ENCODE measurements at regions not wholly inside any gene's neighbourhood (a gene's known extent, or its start where the extent isn't known, plus 50 kb on each side); places are given as distances from the start of the nearest gene placed in this dataset.

- no peak for TF ChIP-seq CTCF (IDR thresholded peaks at IDR 0.05)
- DNase-seq (ENCODE audit: low spot score) (no peak), ATAC-seq (ENCODE audit: low FRiP score) (peak; percentile 64)
These were observed 342.6 kb downstream of the NOVA1 start for GRCh38 chr14:26255213-26255612.

DNA sequence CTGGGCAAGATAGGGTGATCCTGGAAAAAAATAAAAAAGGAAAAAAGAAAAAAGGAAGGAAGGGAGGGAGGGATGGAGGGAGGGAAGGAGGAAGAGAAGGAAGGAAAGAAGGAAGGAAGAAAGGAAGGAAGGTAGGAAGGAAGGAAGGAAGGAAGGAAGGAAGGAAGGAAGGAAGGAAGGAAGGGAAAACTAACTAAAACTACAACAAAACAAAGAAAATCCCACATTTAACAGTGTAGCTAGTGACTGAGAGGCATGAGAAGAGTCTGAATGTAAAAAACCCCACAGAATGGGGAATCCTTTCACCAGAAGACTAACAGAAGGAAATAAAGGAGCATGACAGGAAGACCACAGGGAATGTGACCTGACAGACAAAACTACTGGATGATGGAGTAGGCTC is 345.7 kb downstream of the NOVA1 start:
- DNase-seq (ENCODE audit: low spot score): no peak
- TF ChIP-seq CTCF (IDR thresholded peaks at IDR 0.05): no peak
- no peak for ATAC-seq (ENCODE audit: low FRiP score)

DNA sequence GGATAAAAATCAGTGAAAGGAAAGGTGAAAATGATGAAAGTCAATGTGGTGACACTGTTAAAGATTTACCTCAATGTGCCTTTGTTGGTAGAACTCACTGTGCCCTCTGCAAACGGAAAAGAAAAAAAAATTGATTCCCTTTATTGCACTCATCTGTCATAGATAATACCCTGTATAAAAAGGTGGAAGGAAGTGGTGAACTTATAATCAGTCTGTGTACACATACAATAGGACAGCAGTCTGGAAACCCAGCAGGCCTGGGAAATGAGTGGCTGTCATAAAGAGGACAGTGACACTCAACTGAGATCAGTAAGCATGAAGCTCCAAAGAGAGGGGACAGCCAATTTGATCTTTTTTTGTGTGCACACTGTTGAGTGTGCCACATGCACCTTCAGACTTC is 364.7 kb downstream of the NOVA1 start:
- ATAC-seq (ENCODE audit: low FRiP score) (no peak), DNase-seq (ENCODE audit: low spot score) (no peak)
- TF ChIP-seq CTCF (IDR thresholded peaks at IDR 0.05): no peak

GRCh38 chr14:26218861-26219260 is 379.0 kb downstream of the NOVA1 start:
- DNase-seq (ENCODE audit: low spot score): no peak
- TF ChIP-seq CTCF (IDR thresholded peaks at IDR 0.05): no peak
- ATAC-seq (ENCODE audit: low FRiP score): no peak

DNA sequence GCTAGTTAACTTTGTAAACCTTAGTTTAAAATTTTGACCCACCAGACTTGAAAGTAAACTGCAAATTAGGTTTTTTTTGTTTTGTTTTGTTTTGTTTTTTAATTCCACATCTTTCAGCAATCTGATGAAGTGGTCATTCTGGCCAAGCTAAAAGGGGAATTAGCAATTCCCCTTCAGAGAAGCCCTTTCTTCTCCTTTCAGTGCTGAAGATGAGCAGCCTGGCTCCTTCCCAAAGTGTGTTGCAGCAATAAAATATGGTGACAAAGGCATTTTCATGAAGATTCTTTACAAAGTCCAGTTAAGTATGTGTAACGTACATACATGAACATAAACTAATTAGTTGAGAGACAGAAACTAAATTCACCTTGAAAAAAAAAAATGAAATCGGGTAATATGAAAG is 380.1 kb downstream of the NOVA1 start:
- DNase-seq (ENCODE audit: low spot score) (no peak), ATAC-seq (ENCODE audit: low FRiP score) (no peak)
- no peak for TF ChIP-seq CTCF (IDR thresholded peaks at IDR 0.05)

- no peak for ATAC-seq (ENCODE audit: low FRiP score)
- no peak for DNase-seq (ENCODE audit: low spot score)
- TF ChIP-seq CTCF (IDR thresholded peaks at IDR 0.05): no peak
These were observed 381.0 kb downstream of the NOVA1 start for GRCh38 chr14:26216786-26217185.

DNA sequence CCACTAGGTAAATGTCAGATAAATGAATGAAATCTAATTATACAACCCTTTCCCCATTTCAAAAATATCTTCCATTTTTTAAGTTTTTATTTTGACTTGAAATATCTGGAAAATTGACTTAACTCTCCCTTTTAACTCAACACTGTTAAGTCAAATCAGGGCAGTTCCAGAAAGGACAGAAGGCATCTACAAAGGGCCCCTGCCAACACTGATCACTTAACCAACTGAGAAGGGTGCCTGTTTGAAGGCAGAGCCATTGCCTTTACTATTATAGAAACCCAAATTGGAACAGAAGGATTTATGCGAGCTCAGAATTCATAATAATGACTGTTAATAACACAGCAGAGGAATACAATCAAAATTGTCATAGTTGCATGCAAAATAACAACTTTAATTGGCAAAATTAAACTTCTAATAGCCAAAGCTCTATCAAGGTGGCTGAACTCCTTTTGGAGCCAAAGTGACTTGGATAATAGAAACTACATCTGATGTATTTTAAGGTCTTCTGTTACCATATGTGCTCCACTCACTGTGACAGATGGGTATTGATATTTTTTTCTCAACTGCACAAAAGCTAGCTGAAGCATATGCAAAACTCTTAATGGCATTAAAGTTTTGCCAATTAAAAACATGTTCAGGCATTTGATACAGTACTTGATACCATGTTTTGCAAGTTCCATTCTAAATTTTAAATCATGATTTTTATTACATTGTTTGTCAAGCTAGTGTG is 383.8 kb downstream of the NOVA1 start:
- ATAC-seq (ENCODE audit: low FRiP score): no peak
- DNase-seq (ENCODE audit: low spot score): no peak
- no peak for TF ChIP-seq CTCF (IDR thresholded peaks at IDR 0.05)

All from omental fat pad (tissue), 3 donors.